Progenitor cell of endocrine pancreas (in vitro differentiated cells): ENCODE measurements at regions not wholly inside any gene's neighbourhood (a gene's known extent, or its start where the extent isn't known, plus 50 kb on each side); places are given as distances from the start of the nearest gene placed in this dataset.

Experiments
- DNase-seq: peaks from one replicate; pipeline ENCODE4 v3.0.0; 2021; ENCODE audit warnings: low spot score; ENCODE audit not compliant: unreplicated experiment
- H3K27ac Mint-ChIP-seq: 2 replicates; pipeline ENCODE4 v1.8.0; 2021; ENCODE audit warnings: mild to moderate bottlenecking, moderate library complexity, mixed read lengths
- H3K27me3 Mint-ChIP-seq: 2 replicates; pipeline ENCODE4 v1.8.0; 2021; ENCODE audit warnings: mixed read lengths
- H3K36me3 Mint-ChIP-seq: 2 replicates; pipeline ENCODE4 v1.8.0; 2022; ENCODE audit warnings: mixed read lengths; ENCODE audit not compliant: insufficient read depth
- H3K4me1 Mint-ChIP-seq: 2 replicates; pipeline ENCODE4 v1.8.0; 2021; ENCODE audit warnings: low read depth, mixed read lengths
- H3K4me3 Mint-ChIP-seq: 2 replicates; pipeline ENCODE4 v1.8.0; 2021; ENCODE audit warnings: low read depth, mild to moderate bottlenecking, moderate library complexity, mixed read lengths
- H3K9me3 Mint-ChIP-seq: 2 replicates; pipeline ENCODE4 v1.8.0; 2021; ENCODE audit warnings: low read depth, mixed read lengths
- TF ChIP-seq, protein P1 (sequence below): fragments of 200-600 bp; sonication (generic); IDR thresholded peaks from one replicate; pipeline ENCODE4 v1.5.0; 2021; ENCODE audit warnings: antibody characterized with exemption, mild to moderate bottlenecking; ENCODE audit not compliant: unreplicated experiment

DNA sequence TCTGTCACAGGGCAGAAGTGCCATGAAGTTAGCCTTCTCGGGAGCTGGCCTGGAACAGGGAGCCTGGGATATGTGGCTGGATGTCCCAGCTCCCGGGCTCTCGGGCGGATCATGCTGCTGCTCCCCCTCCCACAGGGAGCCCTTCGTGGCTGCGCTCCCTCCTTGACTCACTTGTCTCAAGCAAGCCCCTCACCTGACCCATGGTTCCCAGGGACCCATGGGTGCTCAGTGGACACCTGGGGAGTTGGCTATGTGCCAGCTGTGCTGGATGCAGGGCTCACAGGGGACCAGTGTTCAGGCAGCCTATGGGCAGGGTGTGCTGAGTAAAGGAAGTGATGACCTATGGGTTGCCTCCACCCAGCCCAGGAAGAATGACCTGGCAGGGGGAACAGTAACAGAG, 213.1 kb upstream of the SGCG start:
- Mint-ChIP-seq H3K4me3 (no peak overlapping the region), H3K27ac (no peak overlapping the region), H3K9me3 (no peaks in the 10 kb centered on the region), H3K4me1 (no peaks in the 10 kb centered on the region), H3K36me3 (no peaks in the 10 kb centered on the region), H3K27me3 (peaks cover 7% of the 10 kb centered on the region)
- no peak for DNase-seq
- TF ChIP-seq, protein P1, sequence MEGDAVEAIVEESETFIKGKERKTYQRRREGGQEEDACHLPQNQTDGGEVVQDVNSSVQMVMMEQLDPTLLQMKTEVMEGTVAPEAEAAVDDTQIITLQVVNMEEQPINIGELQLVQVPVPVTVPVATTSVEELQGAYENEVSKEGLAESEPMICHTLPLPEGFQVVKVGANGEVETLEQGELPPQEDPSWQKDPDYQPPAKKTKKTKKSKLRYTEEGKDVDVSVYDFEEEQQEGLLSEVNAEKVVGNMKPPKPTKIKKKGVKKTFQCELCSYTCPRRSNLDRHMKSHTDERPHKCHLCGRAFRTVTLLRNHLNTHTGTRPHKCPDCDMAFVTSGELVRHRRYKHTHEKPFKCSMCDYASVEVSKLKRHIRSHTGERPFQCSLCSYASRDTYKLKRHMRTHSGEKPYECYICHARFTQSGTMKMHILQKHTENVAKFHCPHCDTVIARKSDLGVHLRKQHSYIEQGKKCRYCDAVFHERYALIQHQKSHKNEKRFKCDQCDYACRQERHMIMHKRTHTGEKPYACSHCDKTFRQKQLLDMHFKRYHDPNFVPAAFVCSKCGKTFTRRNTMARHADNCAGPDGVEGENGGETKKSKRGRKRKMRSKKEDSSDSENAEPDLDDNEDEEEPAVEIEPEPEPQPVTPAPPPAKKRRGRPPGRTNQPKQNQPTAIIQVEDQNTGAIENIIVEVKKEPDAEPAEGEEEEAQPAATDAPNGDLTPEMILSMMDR: no peak

DNA sequence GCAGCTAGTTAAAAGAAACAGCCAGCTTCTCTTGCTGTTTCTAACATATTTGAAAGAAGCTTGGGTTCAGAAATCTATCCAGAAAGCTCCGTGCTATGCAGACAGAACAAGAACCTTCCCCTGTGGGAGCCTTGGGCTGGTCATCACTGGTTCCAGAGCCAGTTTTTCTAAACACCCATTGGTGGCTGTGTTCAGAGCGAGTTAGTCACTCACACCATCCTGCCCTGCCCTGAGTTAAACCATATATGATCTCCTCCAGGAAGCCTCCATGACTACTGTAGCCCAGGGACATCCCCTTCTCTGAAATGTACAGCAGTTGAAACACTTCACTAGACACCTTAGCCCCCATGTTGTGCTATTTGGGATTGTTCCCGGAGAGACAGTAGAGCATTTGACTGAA, 200.8 kb upstream of the SGCG start:
- Mint-ChIP-seq H3K4me1 (no peaks in the 10 kb centered on the region), H3K27me3 (no peaks in the 10 kb centered on the region), H3K36me3 (peaks cover 5% of the 10 kb centered on the region), H3K9me3 (peaks cover 9% of the 10 kb centered on the region), H3K27ac (no peak overlapping the region), H3K4me3 (no peak overlapping the region)
- DNase-seq: no peak
- TF ChIP-seq, protein P1: no peak

DNA sequence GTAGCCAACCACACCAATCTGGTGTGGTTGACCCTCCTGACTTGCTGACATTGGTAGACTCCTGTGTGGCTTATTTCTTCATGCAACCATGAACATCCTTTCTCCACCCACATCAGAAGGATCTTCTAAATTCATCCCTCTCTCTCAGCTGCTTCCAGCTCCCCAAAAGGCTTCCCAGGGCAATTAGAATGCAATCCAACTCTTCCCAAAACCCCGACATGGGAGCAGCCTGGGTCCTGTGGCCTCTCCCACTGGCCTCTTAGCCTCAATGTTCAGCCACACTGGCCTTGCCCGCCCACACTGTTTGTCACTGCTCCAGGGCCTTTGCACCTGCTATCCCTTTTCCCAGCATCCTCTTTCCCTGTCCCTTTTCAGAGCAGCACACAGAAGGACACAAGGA, 199.8 kb upstream of the SGCG start:
- Mint-ChIP-seq H3K4me3 (no peak overlapping the region), H3K36me3 (peaks cover 6% of the 10 kb centered on the region), H3K4me1 (no peaks in the 10 kb centered on the region), H3K27me3 (no peaks in the 10 kb centered on the region), H3K27ac (no peak overlapping the region), H3K9me3 (peaks cover 15% of the 10 kb centered on the region)
- TF ChIP-seq, protein P1: no peak
- DNase-seq: no peak

GRCh38 chr13:22993148-22993547, 187.6 kb upstream of the SGCG start:
- H3K4me1 Mint-ChIP-seq: no peaks in the 10 kb centered on the region
- H3K27me3 Mint-ChIP-seq: no peaks in the 10 kb centered on the region
- H3K9me3 Mint-ChIP-seq: peaks cover 3% of the 10 kb centered on the region
- H3K36me3 Mint-ChIP-seq: no peaks in the 10 kb centered on the region
- H3K4me3 Mint-ChIP-seq: no peak overlapping the region
- TF ChIP-seq, protein P1: no peak
- no peak for DNase-seq
- H3K27ac Mint-ChIP-seq: no peak overlapping the region

GRCh38 chr13:23003446-23003845, 177.3 kb upstream of the SGCG start:
- peaks cover 20% of the 10 kb centered on the region for H3K9me3 Mint-ChIP-seq
- no peak for DNase-seq
- TF ChIP-seq, protein P1: no peak
- no peaks in the 10 kb centered on the region for H3K36me3 Mint-ChIP-seq
- H3K4me1 Mint-ChIP-seq: no peaks in the 10 kb centered on the region
- no peak overlapping the region for H3K27ac Mint-ChIP-seq
- no peaks in the 10 kb centered on the region for H3K27me3 Mint-ChIP-seq
- H3K4me3 Mint-ChIP-seq: no peak overlapping the region
